Naive B cell (primary cell): ENCODE measurements at regions not wholly inside any gene's neighbourhood (a gene's known extent, or its start where the extent isn't known, plus 50 kb on each side); places are given as distances from the start of the nearest gene placed in this dataset.

Source experiments
- ATAC-seq, 2 donors: fragments of 150-1000 bp; cut with Tn5 transposase; 2 replicates each; pipeline ENCODE4 v1.10.0; 2021; ENCODE audit warnings: low read depth in 2 of 2, mild to moderate bottlenecking in 2 of 2, moderate library complexity in 2 of 2
- DNase-seq: peaks from one replicate; pipeline ENCODE4 v3.0.0; 2022
- H3K27ac Mint-ChIP-seq, 6 donors: one replicate each; pipeline ENCODE4 v1.8.0; 2020 to 2022; ENCODE audit warnings: mild to moderate bottlenecking in 6 of 6, mixed read lengths in 6 of 6, moderate library complexity in 5 of 6, inconsistent platforms in 2 of 6
- H3K27me3 Mint-ChIP-seq, 3 donors: one replicate each; pipeline ENCODE4 v1.8.0; 2021 to 2022; ENCODE audit warnings: mixed read lengths in 3 of 3, mild to moderate bottlenecking in 1 of 3
- H3K36me3 Mint-ChIP-seq, 2 donors: one replicate each; pipeline ENCODE4 v1.8.0; 2020 to 2022; ENCODE audit warnings: mixed read lengths in 2 of 2, inconsistent platforms in 1 of 2, mild to moderate bottlenecking in 1 of 2
- H3K4me1 Mint-ChIP-seq, 3 donors: one replicate each; pipeline ENCODE4 v1.8.0; 2020 to 2022; ENCODE audit warnings: mixed read lengths in 3 of 3, inconsistent platforms in 1 of 3, mild to moderate bottlenecking in 1 of 3, moderate library complexity in 1 of 3
- H3K4me3 Mint-ChIP-seq, 8 donors: one replicate each; pipeline ENCODE4 v1.8.0; 2020 to 2022; ENCODE audit warnings: mild to moderate bottlenecking in 8 of 8, mixed read lengths in 8 of 8, moderate library complexity in 8 of 8, inconsistent platforms in 2 of 8
- H3K9me3 Mint-ChIP-seq, 7 donors: one replicate each; pipeline ENCODE4 v1.8.0; 2020 to 2022; ENCODE audit warnings: mixed read lengths in 7 of 7, mild to moderate bottlenecking in 5 of 7, inconsistent platforms in 2 of 7, moderate library complexity in 1 of 7

- peak overlapping the region in 3 of 6 donors; percentile 15 to 78 (median 17) for H3K27ac Mint-ChIP-seq
- H3K9me3 Mint-ChIP-seq = peaks cover 8 to 22% (median 14%) of the 10 kb centered on the region in 7 donors
- no peak for DNase-seq
- H3K36me3 Mint-ChIP-seq = peaks cover 17 to 21% of the 10 kb centered on the region in 2 donors
- H3K4me3 Mint-ChIP-seq = no peak overlapping the region
- no peaks in the 10 kb centered on the region for H3K27me3 Mint-ChIP-seq
- ATAC-seq = no peak
- peaks cover 16 to 21% (median 21%) of the 10 kb centered on the region in 3 donors for H3K4me1 Mint-ChIP-seq
Observed at GRCh38 chr2:144317071-144317738, 202.7 kb downstream of the ZEB2 start.

DNA sequence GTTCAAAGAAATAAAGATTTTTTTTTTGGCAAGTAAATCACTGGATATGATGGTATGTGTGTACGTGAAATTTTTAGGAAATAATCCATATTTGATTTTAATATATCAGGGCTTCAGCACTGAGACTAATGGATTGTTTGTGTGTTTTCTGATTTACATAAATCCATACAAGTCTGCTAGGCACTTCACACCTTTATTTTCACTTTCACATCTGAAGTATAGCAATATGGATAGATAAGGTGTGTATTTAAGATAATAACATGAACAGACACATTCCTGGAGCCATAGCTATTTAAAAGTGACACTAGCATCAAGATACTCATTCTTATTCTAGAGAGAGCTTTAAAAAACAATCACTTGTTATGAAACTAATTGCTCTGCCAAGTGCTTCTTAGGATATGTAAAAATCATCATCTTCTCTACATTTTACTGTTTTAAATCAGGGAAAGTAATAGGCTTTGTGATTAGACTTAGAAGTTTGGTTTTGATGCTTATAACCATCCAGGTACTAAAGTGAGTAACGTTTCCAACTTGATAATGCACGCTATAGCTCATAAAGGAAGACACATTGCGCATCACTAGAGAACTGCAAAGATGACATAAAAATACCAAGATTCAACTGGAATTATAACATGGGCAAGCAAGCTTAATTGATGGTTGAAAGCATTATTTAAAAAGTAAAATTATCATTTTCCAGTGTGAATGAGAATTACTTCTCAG lies 208.9 kb downstream of the ZEB2 start:
- no peak for DNase-seq
- Mint-ChIP-seq H3K27me3 (no peaks in the 10 kb centered on the region), H3K27ac (no peak overlapping the region), H3K4me1 (peaks cover 16 to 17% (median 17%) of the 10 kb centered on the region in 3 donors), H3K36me3 (peaks cover 27 to 28% of the 10 kb centered on the region in 2 donors), H3K9me3 (peaks cover 9 to 38% (median 27%) of the 10 kb centered on the region in 7 donors), H3K4me3 (no peak overlapping the region)
- ATAC-seq = no peak

DNA sequence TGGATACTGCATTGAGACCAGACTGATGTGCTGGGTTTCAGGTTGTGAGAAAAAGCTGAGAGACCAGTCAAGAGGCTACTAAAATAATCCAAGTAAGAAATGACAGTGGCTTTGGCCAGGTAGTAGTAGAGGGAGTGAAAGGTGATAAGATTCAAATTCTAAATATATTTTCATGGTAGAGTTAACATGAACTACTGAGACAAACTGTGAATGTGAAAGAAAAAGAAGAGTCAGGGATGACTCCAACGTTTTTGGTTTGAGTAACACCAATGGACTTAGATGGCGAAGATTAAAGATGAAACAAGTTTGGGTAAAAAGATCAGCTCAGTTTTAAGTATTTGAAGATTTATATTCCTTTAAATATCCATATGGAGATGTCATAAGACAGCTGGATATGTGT lies 209.4 kb downstream of the ZEB2 start:
- Mint-ChIP-seq H3K4me3 (no peak overlapping the region), H3K27me3 (no peaks in the 10 kb centered on the region), H3K36me3 (peaks cover 27 to 28% of the 10 kb centered on the region in 2 donors), H3K4me1 (peaks cover 16 to 19% (median 17%) of the 10 kb centered on the region in 3 donors), H3K27ac (peak overlapping the region in 1 of 6 donors; percentile 59), H3K9me3 (peaks cover 9 to 42% (median 26%) of the 10 kb centered on the region in 7 donors)
- DNase-seq (no peak), ATAC-seq (no peak)

DNA sequence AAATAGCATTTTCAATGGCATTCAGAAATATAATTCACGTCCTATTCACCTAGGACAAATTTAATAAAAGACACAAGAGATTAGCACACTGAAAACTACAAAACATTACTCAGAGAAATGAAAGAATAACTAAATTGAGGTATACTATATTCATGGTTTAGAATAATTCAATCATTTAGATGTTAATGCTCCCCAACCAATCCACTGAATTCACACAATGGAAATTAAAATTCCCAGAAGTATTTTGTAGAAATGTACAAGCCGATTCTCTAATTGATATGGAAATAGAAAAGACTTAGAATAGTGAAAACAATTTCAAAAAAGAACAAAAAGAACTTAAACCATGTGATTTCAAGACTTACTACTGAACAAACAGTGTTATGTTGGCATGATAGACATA lies 212.2 kb downstream of the ZEB2 start:
- H3K4me1 Mint-ChIP-seq = peaks cover 16 to 19% (median 17%) of the 10 kb centered on the region in 3 donors

DNA sequence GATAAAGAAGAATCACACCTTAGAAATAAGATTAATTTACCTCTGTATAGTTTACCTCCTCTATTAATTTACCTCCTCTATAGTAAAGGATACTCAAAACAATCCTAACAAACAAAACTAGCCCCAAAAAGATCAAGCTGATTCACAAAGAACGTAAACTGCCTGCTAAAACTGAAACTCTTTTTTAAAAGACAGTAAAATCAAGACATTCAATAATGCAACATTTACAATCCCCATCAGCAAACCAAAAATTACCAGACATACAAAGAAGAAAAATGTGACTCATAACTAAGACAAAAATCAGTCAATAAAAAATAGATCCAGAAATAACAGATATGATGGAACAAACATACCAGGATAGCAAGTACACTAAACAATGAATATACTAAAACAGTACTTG lies 215.7 kb downstream of the ZEB2 start:
- H3K9me3 Mint-ChIP-seq = peaks cover 0 to 9% (median 0%) of the 10 kb centered on the region in 7 donors
- no peak overlapping the region for H3K27ac Mint-ChIP-seq
- peaks cover 7% of the 10 kb centered on the region in 2 donors for H3K36me3 Mint-ChIP-seq
- no peak overlapping the region for H3K4me3 Mint-ChIP-seq
- ATAC-seq (no peak), DNase-seq (no peak)
- H3K4me1 Mint-ChIP-seq = peaks cover 4 to 14% (median 5%) of the 10 kb centered on the region in 3 donors
- H3K27me3 Mint-ChIP-seq = no peaks in the 10 kb centered on the region

More for the DNA sequence above, 212.2 kb downstream of the ZEB2 start:
- H3K4me3 Mint-ChIP-seq = no peak overlapping the region
- peaks cover 7 to 28% (median 16%) of the 10 kb centered on the region in 7 donors for H3K9me3 Mint-ChIP-seq
- no peak for ATAC-seq
- H3K36me3 Mint-ChIP-seq = peaks cover 22 to 30% of the 10 kb centered on the region in 2 donors
- no peaks in the 10 kb centered on the region for H3K27me3 Mint-ChIP-seq
- no peak for DNase-seq
- no peak overlapping the region for H3K27ac Mint-ChIP-seq

DNA sequence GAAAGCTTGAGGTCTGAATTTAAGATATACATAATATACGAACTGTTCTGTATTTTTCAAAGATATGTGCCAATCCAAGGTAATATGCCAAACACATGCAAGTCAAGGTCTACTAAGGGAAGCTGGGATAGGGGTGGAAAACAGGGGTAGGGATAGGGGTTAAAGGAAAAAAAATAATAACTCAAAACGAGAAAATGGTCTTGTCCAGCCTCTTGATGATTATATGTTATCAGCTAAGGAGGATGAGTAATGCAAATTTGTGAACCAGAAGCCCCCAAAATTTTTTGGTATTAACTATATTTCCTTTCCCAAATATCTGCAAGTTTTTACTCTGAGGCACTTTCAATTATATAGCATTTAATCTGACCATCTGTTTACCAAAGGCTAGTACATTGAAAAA lies 219.3 kb downstream of the ZEB2 start:
- Mint-ChIP-seq H3K27me3 (no peaks in the 10 kb centered on the region), H3K27ac (peak overlapping the region in 2 of 6 donors; percentile 37 to 76), H3K36me3 (peaks cover 7% of the 10 kb centered on the region in 2 donors), H3K4me3 (no peak overlapping the region), H3K4me1 (peaks cover 2 to 4% (median 4%) of the 10 kb centered on the region in 3 donors), H3K9me3 (peaks cover 0 to 6% (median 0%) of the 10 kb centered on the region in 7 donors)
- ATAC-seq (no peak), DNase-seq (no peak)

GRCh38 chr2:144290276-144290675 lies 229.6 kb downstream of the ZEB2 start:
- ATAC-seq (no peak), DNase-seq (no peak)
- H3K4me3 Mint-ChIP-seq = no peak overlapping the region
- peak overlapping the region in 2 of 6 donors; percentile 4 to 5 for H3K27ac Mint-ChIP-seq
- H3K27me3 Mint-ChIP-seq = no peaks in the 10 kb centered on the region
- H3K4me1 Mint-ChIP-seq = peaks cover 0 to 9% (median 5%) of the 10 kb centered on the region in 3 donors
- peaks cover 0 to 5% (median 0%) of the 10 kb centered on the region in 7 donors for H3K9me3 Mint-ChIP-seq
- H3K36me3 Mint-ChIP-seq = peaks cover 0 to 7% of the 10 kb centered on the region in 2 donors

DNA sequence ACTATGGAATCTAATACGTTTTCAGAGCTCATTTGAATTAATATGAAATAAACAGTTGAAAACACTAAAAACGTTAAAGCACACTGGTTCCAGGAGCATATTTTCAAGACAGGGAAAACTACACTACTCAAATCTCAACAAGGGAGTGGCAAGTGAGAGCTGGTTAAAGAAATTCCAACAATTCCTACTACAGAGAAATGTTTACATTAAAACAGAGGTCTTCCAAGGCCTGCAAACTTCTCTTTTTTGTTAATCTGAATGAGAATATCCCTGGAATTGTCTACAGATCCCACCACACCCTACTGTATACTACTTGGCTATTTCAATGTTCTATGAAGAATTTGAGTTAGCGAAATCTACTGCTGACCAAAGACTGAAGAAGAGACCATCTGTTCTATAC lies 231.5 kb downstream of the ZEB2 start:
- peaks cover 0 to 9% (median 5%) of the 10 kb centered on the region in 3 donors for H3K4me1 Mint-ChIP-seq
- H3K36me3 Mint-ChIP-seq = peaks cover 0 to 4% of the 10 kb centered on the region in 2 donors
- DNase-seq (no peak), ATAC-seq (no peak)
- no peak overlapping the region for H3K4me3 Mint-ChIP-seq
- H3K27ac Mint-ChIP-seq = no peak overlapping the region
- peaks cover 0 to 5% (median 0%) of the 10 kb centered on the region in 7 donors for H3K9me3 Mint-ChIP-seq
- H3K27me3 Mint-ChIP-seq = no peaks in the 10 kb centered on the region

- peaks cover 0 to 4% of the 10 kb centered on the region in 2 donors for H3K36me3 Mint-ChIP-seq
- no peak overlapping the region for H3K4me3 Mint-ChIP-seq
- no peaks in the 10 kb centered on the region for H3K27me3 Mint-ChIP-seq
- ATAC-seq (no peak), DNase-seq (no peak)
- H3K9me3 Mint-ChIP-seq = peaks cover 0 to 4% (median 0%) of the 10 kb centered on the region in 7 donors
- peaks cover 3 to 5% (median 4%) of the 10 kb centered on the region in 3 donors for H3K4me1 Mint-ChIP-seq
- no peak overlapping the region for H3K27ac Mint-ChIP-seq
Observed at GRCh38 chr2:144285324-144285723, 234.6 kb downstream of the ZEB2 start.

- Mint-ChIP-seq H3K9me3 (no peaks in the 10 kb centered on the region), H3K27ac (no peak overlapping the region), H3K36me3 (no peaks in the 10 kb centered on the region), H3K4me1 (peaks cover 3 to 11% (median 9%) of the 10 kb centered on the region in 3 donors), H3K4me3 (no peak overlapping the region), H3K27me3 (no peaks in the 10 kb centered on the region)
- ATAC-seq (no peak), DNase-seq (no peak)
Observed at GRCh38 chr2:144281476-144281875, 238.4 kb downstream of the ZEB2 start.

- no peak for DNase-seq
- H3K36me3 Mint-ChIP-seq = no peaks in the 10 kb centered on the region
- H3K9me3 Mint-ChIP-seq = no peaks in the 10 kb centered on the region
- no peak for ATAC-seq
- H3K4me3 Mint-ChIP-seq = no peak overlapping the region
- H3K27ac Mint-ChIP-seq = no peak overlapping the region
- H3K4me1 Mint-ChIP-seq = peaks cover 3 to 13% (median 5%) of the 10 kb centered on the region in 3 donors
- no peaks in the 10 kb centered on the region for H3K27me3 Mint-ChIP-seq
Observed at GRCh38 chr2:144280009-144280408, 239.9 kb downstream of the ZEB2 start.

- H3K4me3 Mint-ChIP-seq = no peak overlapping the region
- no peaks in the 10 kb centered on the region for H3K9me3 Mint-ChIP-seq
- DNase-seq (no peak), ATAC-seq (no peak)
- peaks cover 3 to 13% (median 5%) of the 10 kb centered on the region in 3 donors for H3K4me1 Mint-ChIP-seq
- no peaks in the 10 kb centered on the region for H3K27me3 Mint-ChIP-seq
- H3K27ac Mint-ChIP-seq = no peak overlapping the region
- H3K36me3 Mint-ChIP-seq = no peaks in the 10 kb centered on the region
Observed at GRCh38 chr2:144279165-144279564, 240.8 kb downstream of the ZEB2 start.

DNA sequence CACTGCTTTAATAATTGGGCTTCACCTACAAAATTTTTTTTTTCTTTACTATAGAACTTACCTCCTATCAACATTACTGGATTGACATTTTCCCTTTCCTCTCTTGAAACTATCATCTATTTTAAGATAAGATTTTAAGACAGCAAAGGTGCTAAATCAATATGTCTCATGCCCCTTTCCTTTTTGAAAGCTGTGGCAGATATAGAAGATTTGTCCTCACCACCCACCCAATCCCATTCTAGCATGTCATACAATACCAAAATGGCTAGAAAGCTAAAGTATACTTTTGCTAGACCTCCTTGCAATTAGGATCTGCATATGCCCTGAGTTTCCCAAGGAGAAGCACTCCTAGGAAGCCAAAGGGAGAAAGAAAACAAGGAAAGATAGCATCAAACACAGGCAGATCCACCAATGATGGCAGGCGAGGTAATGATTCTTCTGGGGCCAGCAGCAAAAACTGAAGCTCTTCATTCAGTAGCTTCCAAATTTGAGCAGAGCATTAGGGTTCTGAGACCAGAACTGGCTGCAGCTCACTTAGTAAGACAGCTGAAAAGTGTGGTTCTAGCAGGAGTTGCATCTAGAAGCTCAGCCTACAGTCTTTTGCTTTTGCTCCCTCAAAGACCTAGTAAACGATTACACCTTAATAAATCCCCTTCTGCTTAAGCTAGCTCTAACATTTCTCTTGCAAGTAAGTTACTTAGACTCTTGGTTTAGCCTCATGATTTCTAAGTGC lies 242.1 kb downstream of the ZEB2 start:
- peaks cover 3 to 13% (median 5%) of the 10 kb centered on the region in 3 donors for H3K4me1 Mint-ChIP-seq
- ATAC-seq (no peak), DNase-seq (no peak)
- no peaks in the 10 kb centered on the region for H3K27me3 Mint-ChIP-seq
- no peak overlapping the region for H3K4me3 Mint-ChIP-seq
- H3K9me3 Mint-ChIP-seq = no peaks in the 10 kb centered on the region
- peak overlapping the region in 1 of 6 donors; percentile 21 for H3K27ac Mint-ChIP-seq
- H3K36me3 Mint-ChIP-seq = no peaks in the 10 kb centered on the region
